ENCODE measurements at regions not wholly inside any gene's neighbourhood (a gene's known extent, or its start where the extent isn't known, plus 50 kb on each side); places are given as distances from the start of the nearest gene placed in this dataset.
"Not testable (repeated sequence)": the region's sequence is repeated elsewhere in the genome, so short reads cannot be mapped to it uniquely, and the experiment has no call there.

DNA sequence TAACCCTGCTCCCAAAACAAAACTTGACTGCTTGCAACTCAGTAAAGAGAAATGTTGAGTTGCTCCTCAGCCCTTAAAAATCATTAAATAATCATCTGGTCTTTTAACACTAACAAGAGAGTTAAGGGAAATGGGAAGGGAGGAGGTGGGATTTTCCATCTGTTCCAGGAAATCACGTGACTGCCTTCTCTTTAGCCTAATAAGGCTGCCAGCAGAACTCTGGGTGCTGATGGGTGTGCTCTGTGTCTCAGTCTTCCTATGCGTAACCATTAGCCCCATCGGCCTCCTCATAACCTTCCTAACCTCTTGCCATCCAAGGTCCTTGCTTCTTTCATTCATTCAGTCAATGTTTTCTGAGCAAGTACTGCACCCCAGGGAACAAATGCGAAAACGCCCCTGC, 104.6 kb downstream of the ZNF22 start:
- not testable (repeated sequence) for TF ChIP-seq CTCF (conservative IDR thresholded peaks at IDR 0.05; ENCODE audit: low read depth, low read length); CEBPB (IDR thresholded peaks at IDR 0.05; ENCODE audit: low read depth, low read length); POLR2A (IDR thresholded peaks at IDR 0.05; ENCODE audit: low read depth, low read length); MAFK (IDR thresholded peaks at IDR 0.05; ENCODE audit: low read depth, low read length); RAD21 (IDR thresholded peaks at IDR 0.05; ENCODE audit: low read length); MXI1 (IDR thresholded peaks at IDR 0.05; ENCODE audit: borderline replicate concordance, low read depth, low read length)
